ENCODE measurements at regions not wholly inside any gene's neighbourhood (a gene's known extent, or its start where the extent isn't known, plus 50 kb on each side); places are given as distances from the start of the nearest gene placed in this dataset.
A peak's percentile ranks its signal among the peaks of the same experiment; 100 is the strongest.
"Not testable (repeated sequence)": the region's sequence is repeated elsewhere in the genome, so short reads cannot be mapped to it uniquely, and the experiment has no call there.

- DNase-seq: no peak
Measured at GRCh38 chrX:13518126-13518525, 51.3 kb upstream of the EGFL6 start.

- no peak for DNase-seq
Measured at GRCh38 chrX:13515211-13515930, 54.0 kb upstream of the EGFL6 start.

GRCh38 chrX:13511944-13512330, 57.5 kb upstream of the EGFL6 start:
- no peak for DNase-seq

- no peak for DNase-seq
Measured at GRCh38 chrX:13511241-13511943, 58.0 kb upstream of the EGFL6 start.

- no peak for DNase-seq
Measured at GRCh38 chrX:13507893-13508292, 61.5 kb upstream of the EGFL6 start.

GRCh38 chrX:13506574-13506973, 62.8 kb upstream of the EGFL6 start:
- DNase-seq: peak; percentile 47

- no peak for DNase-seq
Measured at GRCh38 chrX:13502590-13502989, 66.8 kb upstream of the EGFL6 start.

GRCh38 chrX:13499736-13500135, 69.7 kb upstream of the EGFL6 start:
- DNase-seq: no peak

GRCh38 chrX:13498238-13498637, 71.2 kb upstream of the EGFL6 start:
- DNase-seq: no peak

- no peak for DNase-seq
Measured at GRCh38 chrX:13495232-13495631, 74.2 kb upstream of the EGFL6 start.

GRCh38 chrX:13494562-13494961, 74.8 kb upstream of the EGFL6 start:
- no peak for DNase-seq

- DNase-seq: no peak
Measured at GRCh38 chrX:13493659-13494058, 75.7 kb upstream of the EGFL6 start.

GRCh38 chrX:13492286-13492685, 77.1 kb upstream of the EGFL6 start:
- DNase-seq: no peak

GRCh38 chrX:13491061-13491460, 78.3 kb upstream of the EGFL6 start:
- DNase-seq: no peak

GRCh38 chrX:13489454-13489853, 79.9 kb upstream of the EGFL6 start:
- DNase-seq: no peak

- peak; percentile 23 for DNase-seq
Measured at GRCh38 chrX:13487731-13488505, 81.5 kb upstream of the EGFL6 start.

- DNase-seq: no peak
Measured at GRCh38 chrX:13485167-13485566, 84.2 kb upstream of the EGFL6 start.

- no peak for DNase-seq
Measured at GRCh38 chrX:13483773-13484172, 85.6 kb upstream of the EGFL6 start.

GRCh38 chrX:13482746-13483541, 86.5 kb upstream of the EGFL6 start:
- no peak for DNase-seq

GRCh38 chrX:13480780-13481179, 88.6 kb upstream of the EGFL6 start:
- DNase-seq: not testable (repeated sequence)

GRCh38 chrX:13479452-13479813, 90.0 kb upstream of the EGFL6 start:
- DNase-seq: no peak

GRCh38 chrX:13478740-13479451, 90.5 kb upstream of the EGFL6 start:
- no peak for DNase-seq
